Activated T-helper 1 cell treated with Interleukin-2 at 50 U/mL for 16 hours (primary cell): ENCODE measurements at regions not wholly inside any gene's neighbourhood (a gene's known extent, or its start where the extent isn't known, plus 50 kb on each side); places are given as distances from the start of the nearest gene placed in this dataset.
A peak's percentile ranks its signal among the peaks of the same experiment; 100 is the strongest.

Experiments used
- DNase-seq: peaks from one replicate; pipeline ENCODE4 v3.0.0-alpha.2; 2020; ENCODE audit warnings: low read depth

DNA sequence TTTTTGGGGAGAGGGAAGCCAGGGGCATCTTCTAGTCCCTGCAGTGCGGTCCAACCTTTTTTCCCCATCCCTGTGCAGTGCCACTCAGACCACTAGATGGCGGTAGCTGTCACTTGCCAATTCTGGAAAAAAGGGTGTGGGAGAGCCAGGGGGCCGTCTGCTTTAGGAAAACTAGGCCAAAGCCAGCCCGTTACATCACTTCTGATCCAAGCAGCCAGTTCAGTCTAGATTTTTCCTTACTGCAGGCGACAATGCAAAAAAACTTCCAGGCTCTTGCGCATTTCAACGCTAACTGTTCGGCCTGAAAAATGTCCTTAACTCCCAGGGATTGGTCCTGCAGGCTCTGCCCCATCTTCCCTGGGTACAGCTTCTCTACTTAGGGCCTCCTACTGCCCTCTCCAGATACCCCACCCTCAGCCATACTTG lies 69.2 kb upstream of the CES5A start:
- peak; percentile 20 for DNase-seq

DNA sequence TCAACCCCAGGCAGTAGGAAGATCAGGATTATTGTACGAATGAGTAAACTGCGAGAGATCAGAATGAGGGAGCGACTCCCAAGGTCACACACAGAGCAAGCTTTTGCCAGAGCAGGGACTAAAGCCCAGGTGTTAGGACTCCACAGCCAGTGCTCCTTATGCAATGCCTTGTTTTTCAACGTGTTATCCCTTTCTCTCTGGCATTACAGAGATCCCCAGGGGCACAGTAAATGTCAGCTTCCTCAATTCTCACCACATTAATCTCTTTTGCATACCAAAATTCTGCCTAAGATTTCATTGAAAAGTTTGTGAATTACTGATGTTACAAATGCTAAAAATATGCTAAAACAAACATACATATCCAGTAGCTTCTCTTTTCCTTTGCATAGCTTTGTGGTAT lies 68.1 kb upstream of the CES5A start:
- DNase-seq: no peak

DNA sequence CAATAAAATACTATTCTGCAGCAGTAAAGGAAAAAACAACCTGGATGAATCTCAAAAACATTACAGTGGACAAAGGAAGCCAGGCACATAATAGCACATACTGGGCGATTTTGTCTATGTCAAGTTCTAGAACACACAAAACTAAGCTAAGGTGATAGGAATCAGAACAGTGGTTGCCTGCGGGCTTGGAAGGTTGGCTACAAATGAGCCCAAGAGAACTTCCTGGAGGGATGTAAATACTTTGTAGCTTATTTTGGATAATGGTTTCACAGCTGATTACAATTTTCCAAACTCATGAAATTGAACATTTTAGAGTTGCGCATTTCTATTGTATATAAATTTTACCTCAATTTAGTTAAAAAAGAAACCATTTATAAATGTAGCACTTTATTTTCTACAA lies 67.6 kb upstream of the CES5A start:
- no peak for DNase-seq

DNA sequence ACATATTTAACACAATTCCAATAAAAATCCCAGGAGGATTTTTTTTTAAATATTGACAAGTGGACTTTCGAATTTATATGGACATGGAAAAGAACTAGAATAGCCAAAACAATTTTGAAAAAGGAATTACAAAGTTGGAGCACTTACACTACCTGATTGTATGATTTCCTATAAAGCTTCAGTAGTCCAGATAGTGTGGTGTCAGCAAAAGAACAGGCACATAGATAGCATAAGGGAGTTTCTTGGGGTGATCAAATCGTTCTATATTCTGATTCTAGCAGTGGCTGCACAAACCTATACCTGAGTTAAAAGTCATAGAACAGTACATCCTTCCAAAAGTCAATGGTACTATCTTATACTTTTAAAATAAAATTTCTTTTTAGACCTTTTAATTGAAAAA lies 66.4 kb upstream of the CES5A start:
- no peak for DNase-seq

DNA sequence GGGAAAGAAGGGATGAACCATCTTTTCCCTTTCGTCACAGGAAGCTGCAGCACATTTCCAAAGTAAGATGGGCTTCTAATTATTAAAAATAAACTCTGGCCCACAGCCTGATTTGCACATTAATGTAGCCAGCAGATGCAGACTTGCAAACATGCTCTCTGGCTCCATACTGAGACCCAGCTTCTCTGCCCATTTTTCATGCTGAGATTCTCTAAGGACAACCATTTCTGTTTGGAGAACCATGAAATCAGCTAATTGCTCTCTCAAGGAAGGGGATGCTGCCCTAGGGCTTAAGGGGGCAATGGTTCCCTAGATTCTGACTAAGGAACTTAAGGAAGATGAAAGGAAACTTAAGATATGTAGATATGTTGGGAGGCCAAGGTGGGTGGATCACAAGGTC lies 63.0 kb upstream of the CES5A start:
- DNase-seq: no peak

DNA sequence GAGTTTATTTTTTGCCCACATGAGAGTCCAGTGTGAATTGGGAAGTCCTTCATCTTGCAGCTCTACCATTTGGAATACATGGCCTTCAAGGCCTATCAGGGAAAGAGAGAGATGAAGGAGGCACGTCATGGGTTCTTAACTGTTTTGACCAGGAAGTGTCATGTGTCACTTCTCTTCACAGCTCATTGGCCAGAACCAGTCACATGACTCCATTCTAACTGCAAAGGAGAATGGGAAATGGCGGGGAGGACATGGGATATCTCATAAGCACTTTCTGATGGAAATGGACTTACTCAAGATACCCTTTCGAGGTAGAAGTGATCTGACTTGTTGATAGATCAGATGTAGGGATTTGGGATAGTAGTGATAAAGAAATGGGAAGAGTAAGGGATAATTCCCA lies 57.9 kb upstream of the CES5A start:
- no peak for DNase-seq

DNA sequence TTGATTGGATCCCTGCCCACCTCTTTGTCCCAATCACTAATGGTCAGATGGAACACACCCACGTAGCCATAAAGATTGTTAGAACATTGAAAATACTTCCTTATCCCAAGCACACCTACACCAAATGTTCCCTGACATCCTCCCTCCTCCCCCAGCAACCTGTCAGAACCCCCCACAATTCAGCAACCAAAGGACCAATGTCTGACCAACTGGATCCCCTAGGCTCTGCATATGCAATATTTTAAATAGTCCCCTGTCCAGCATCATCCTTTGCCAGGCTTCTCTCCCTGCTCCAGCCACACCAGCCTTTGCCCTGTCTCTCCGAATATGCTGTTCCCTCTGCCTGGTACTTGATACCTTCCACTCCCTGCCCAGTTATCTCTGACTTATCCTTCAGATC lies 54.9 kb upstream of the CES5A start:
- no peak for DNase-seq

DNA sequence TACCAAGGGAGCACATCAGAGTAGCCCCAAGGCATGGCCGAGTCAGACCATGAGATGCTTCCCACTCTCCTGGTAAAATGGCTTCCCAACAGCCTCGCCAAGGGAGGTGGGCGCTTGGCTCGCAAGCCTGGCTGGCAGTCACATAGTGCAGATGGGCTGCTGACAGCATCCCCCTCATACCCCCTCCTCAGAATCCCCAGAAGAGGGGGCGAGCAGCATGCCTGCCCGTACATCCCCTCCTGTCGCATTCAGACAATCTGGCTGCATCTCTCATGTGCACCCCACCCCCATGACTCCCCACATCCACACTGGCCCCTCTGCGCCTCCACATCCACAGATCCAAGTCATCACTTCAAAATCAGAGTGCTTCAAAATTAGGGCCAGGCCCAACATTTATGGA lies 54.0 kb upstream of the CES5A start:
- no peak for DNase-seq

DNA sequence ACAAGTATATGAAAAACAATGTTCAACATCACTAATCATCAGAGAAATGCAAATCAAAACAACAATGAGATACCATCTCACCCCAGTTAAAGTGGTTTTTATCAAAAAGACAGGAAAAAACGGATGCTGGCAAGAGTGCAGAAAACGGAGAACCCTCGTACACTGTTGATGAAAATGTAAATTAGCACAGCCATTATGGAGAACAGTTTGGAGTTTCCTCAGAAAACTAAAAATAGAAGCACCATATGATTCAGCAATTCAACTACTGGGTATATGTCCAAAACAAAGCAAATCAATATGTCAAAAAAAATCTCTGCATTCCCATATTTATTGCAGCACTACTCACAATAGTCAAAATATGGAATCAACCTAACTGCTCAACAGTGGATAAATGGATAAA lies 50.1 kb upstream of the CES5A start:
- DNase-seq: no peak
